SK-N-SH (cell line): ENCODE measurements at regions not wholly inside any gene's neighbourhood (a gene's known extent, or its start where the extent isn't known, plus 50 kb on each side); places are given as distances from the start of the nearest gene placed in this dataset.

Experiments used
- ELF1 ChIP-seq: IDR thresholded peaks from 2 replicates; pipeline ENCODE4 v1.4.0; 2012
- MAX ChIP-seq: IDR thresholded peaks from 2 replicates; pipeline ENCODE4 v1.4.0; 2012; ENCODE audit warnings: low read depth
- RAD21 ChIP-seq: IDR thresholded peaks from 2 replicates; pipeline ENCODE4 v1.6.1; 2012; ENCODE audit warnings: mild to moderate bottlenecking, low read length
- TAF1 ChIP-seq: IDR thresholded peaks from 2 replicates; pipeline ENCODE4 v1.6.1; 2012; ENCODE audit warnings: low read depth, mild to moderate bottlenecking, low read length, moderate library complexity, borderline replicate concordance
- YY1 ChIP-seq: IDR thresholded peaks from 2 replicates; pipeline ENCODE4 v1.4.0; 2012; ENCODE audit warnings: low read depth, mild to moderate bottlenecking
- TF ChIP-seq, protein P1 (sequence below): fragments of 200-600 bp; sonication (generic); IDR thresholded peaks from 2 replicates; pipeline ENCODE4 v1.6.1; 2017; ENCODE audit warnings: antibody characterized with exemption, mild to moderate bottlenecking, moderate library complexity
- TF ChIP-seq, protein P2 (sequence below): IDR thresholded peaks from 2 replicates; pipeline ENCODE4 v1.6.1; 2012; ENCODE audit warnings: mild to moderate bottlenecking, low read depth, low read length, moderate library complexity

DNA sequence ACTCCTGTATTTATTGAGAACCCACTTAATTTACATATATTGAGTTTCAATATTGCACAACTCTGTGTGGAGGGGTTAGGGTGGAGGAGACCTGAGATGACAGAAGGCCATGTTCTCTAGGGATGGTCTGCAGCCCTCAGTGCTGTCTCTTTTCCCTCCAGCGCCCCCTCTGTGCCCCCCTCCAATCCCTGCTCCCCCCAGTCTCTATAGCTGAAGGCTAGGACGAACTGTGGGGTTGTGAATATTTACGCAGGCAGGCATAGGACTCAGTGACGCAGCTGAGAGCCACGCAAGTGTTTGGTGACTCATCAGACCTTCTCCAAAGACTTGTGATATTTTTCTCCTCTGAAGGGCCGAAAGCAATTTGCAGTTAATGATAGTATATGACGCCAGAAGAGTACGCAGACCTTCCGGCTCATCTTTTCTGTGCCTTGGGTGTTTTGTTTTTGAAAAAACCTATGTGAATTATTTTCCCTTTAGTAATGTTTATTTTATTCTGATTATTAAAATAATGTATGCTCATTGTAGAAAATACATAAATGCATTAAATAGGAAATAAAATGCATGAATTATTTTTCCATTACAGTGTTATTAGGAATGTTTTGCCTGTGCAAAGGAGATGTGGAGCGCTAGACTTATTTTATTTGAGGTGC, 85.3 kb downstream of the SLC25A47 start:
- TF ChIP-seq, protein P1, sequence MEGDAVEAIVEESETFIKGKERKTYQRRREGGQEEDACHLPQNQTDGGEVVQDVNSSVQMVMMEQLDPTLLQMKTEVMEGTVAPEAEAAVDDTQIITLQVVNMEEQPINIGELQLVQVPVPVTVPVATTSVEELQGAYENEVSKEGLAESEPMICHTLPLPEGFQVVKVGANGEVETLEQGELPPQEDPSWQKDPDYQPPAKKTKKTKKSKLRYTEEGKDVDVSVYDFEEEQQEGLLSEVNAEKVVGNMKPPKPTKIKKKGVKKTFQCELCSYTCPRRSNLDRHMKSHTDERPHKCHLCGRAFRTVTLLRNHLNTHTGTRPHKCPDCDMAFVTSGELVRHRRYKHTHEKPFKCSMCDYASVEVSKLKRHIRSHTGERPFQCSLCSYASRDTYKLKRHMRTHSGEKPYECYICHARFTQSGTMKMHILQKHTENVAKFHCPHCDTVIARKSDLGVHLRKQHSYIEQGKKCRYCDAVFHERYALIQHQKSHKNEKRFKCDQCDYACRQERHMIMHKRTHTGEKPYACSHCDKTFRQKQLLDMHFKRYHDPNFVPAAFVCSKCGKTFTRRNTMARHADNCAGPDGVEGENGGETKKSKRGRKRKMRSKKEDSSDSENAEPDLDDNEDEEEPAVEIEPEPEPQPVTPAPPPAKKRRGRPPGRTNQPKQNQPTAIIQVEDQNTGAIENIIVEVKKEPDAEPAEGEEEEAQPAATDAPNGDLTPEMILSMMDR = no peak
- TF ChIP-seq TAF1 (no peak), YY1 (no peak), MAX (no peak), ELF1 (no peak), RAD21 (no peak)
- TF ChIP-seq, protein P2, sequence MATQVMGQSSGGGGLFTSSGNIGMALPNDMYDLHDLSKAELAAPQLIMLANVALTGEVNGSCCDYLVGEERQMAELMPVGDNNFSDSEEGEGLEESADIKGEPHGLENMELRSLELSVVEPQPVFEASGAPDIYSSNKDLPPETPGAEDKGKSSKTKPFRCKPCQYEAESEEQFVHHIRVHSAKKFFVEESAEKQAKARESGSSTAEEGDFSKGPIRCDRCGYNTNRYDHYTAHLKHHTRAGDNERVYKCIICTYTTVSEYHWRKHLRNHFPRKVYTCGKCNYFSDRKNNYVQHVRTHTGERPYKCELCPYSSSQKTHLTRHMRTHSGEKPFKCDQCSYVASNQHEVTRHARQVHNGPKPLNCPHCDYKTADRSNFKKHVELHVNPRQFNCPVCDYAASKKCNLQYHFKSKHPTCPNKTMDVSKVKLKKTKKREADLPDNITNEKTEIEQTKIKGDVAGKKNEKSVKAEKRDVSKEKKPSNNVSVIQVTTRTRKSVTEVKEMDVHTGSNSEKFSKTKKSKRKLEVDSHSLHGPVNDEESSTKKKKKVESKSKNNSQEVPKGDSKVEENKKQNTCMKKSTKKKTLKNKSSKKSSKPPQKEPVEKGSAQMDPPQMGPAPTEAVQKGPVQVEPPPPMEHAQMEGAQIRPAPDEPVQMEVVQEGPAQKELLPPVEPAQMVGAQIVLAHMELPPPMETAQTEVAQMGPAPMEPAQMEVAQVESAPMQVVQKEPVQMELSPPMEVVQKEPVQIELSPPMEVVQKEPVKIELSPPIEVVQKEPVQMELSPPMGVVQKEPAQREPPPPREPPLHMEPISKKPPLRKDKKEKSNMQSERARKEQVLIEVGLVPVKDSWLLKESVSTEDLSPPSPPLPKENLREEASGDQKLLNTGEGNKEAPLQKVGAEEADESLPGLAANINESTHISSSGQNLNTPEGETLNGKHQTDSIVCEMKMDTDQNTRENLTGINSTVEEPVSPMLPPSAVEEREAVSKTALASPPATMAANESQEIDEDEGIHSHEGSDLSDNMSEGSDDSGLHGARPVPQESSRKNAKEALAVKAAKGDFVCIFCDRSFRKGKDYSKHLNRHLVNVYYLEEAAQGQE = no peak
